ENCODE measurements at regions not wholly inside any gene's neighbourhood (a gene's known extent, or its start where the extent isn't known, plus 50 kb on each side); places are given as distances from the start of the nearest gene placed in this dataset.

DNA sequence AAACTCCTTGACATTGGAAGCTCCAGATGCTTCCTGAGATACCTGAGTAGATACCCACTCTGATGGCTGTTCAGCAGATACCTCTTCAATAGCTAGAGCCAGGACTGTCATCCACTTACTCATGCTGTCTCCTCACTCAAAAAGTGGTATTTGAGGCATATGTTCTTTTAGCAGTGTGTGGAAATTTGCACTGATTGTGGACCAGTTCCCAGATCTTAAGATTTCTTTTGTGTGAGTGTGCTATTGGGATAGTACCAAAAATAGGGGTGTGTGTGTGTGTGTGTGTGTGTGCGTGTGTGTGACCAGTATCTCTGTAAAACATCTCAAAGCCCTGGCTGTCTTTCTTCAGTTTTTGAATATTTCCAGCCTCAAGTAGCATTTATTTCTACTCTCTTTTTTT, 108.3 kb downstream of the SLITRK5 start:
- TF ChIP-seq, protein P1, sequence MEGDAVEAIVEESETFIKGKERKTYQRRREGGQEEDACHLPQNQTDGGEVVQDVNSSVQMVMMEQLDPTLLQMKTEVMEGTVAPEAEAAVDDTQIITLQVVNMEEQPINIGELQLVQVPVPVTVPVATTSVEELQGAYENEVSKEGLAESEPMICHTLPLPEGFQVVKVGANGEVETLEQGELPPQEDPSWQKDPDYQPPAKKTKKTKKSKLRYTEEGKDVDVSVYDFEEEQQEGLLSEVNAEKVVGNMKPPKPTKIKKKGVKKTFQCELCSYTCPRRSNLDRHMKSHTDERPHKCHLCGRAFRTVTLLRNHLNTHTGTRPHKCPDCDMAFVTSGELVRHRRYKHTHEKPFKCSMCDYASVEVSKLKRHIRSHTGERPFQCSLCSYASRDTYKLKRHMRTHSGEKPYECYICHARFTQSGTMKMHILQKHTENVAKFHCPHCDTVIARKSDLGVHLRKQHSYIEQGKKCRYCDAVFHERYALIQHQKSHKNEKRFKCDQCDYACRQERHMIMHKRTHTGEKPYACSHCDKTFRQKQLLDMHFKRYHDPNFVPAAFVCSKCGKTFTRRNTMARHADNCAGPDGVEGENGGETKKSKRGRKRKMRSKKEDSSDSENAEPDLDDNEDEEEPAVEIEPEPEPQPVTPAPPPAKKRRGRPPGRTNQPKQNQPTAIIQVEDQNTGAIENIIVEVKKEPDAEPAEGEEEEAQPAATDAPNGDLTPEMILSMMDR (conservative IDR thresholded peaks at IDR 0.05; ENCODE audit: low read depth, low read length): no peak
- no peak for TF ChIP-seq EZH2 (IDR thresholded peaks at IDR 0.05; ENCODE audit: low read length, unreplicated experiment)
- no peak for TF ChIP-seq EZH2phosphoT487 (IDR thresholded peaks at IDR 0.05; ENCODE audit: borderline replicate concordance, low read length)
